K562 (cell line): ENCODE measurements at regions not wholly inside any gene's neighbourhood (a gene's known extent, or its start where the extent isn't known, plus 50 kb on each side); places are given as distances from the start of the nearest gene placed in this dataset.

Experiments
- ATAC-seq: fragments of 200-7000 bp; cut with Tn5 transposase; 3 replicates; pipeline ENCODE4 v1.9.1; 2020; ENCODE audit warnings: moderate library complexity
- BruUV-seq: library from RNA; stranded (reverse); fragments of 400-500 nt; replicated peaks from 2 replicates; lab custom pipeline; 2021; lab: Mats Ljungman, UMichigan
- CTCF ChIA-PET: fragments of 300-600 bp; formaldehyde crosslinking; extraction: SDS; loops from one replicate; lab custom pipeline; 2021; ENCODE audit warnings: low intra/inter-chr PET ratio; lab: Yijun Ruan, JAX
- POLR2A ChIA-PET: fragments of 300-600, 350-650 bp; sonication (Branson Sonifier 250); formaldehyde crosslinking; extraction: SDS; loops from one replicate; lab custom pipeline; 2021; ENCODE audit warnings: antibody characterized with exemption, inconsistent platforms; lab: Yijun Ruan, JAX
- DNase-seq, 4 experiments: peaks; one replicate each; pipeline versions ENCODE4 v3.0.0 to v3.0.0-alpha.2; 2011 to 2018; ENCODE audit warnings: low spot score in 3 of 4, mixed read lengths in 3 of 4; ENCODE audit errors: extremely low read depth in 1 of 4
- FAIRE-seq: peaks from 2 replicates; lab custom pipeline; 2011; peaks lifted over from hg19 to GRCh38; lab: Jason Lieb, UNC
- H2AFZ ChIP-seq: 2 replicates; pipeline ENCODE4 v1.6.0; 2011; ENCODE audit warnings: low read depth, low read length, control low read depth, inconsistent platforms
- H3K27ac ChIP-seq: fragments of 200-600 bp; 3 replicates; pipeline ENCODE4 v1.8.0; 2011; ENCODE audit warnings: low read depth, mild to moderate bottlenecking, control low read depth, inconsistent platforms, low read length, moderate library complexity, mixed read lengths; ENCODE audit errors: extremely low read depth
- H3K27me3 ChIP-seq, 2 experiments: fragments of 300-600 bp in 1 of 2; 2 replicates in 1 of 2; 3 replicates in 1 of 2; pipeline versions ENCODE4 v1.6.0 to v1.8.0; 2011; ENCODE audit warnings: inconsistent platforms in 2 of 2, low read length in 2 of 2, mild to moderate bottlenecking in 1 of 2, mixed read lengths in 1 of 2, moderate library complexity in 1 of 2; ENCODE audit not compliant: control insufficient read depth in 2 of 2, insufficient read depth in 2 of 2
- H3K36me3 ChIP-seq: fragments of 300-600 bp; 3 replicates; pipeline ENCODE4 v1.8.0; 2011; ENCODE audit warnings: mild to moderate bottlenecking, low read length, inconsistent platforms; ENCODE audit not compliant: control insufficient read depth, insufficient read depth
- H3K4me1 ChIP-seq, 2 experiments: fragments of 200-600 bp in 1 of 2; replicated peaks in 1 of 2; 2 replicates in 1 of 2; 3 replicates in 1 of 2; pipeline versions ENCODE4 v1.5.1 to v1.8.0; 2011; ENCODE audit warnings: inconsistent platforms in 2 of 2, low read length in 2 of 2, mild to moderate bottlenecking in 1 of 2, mixed read lengths in 1 of 2, moderate library complexity in 1 of 2; ENCODE audit not compliant: control insufficient read depth in 2 of 2, insufficient read depth in 2 of 2
- H3K4me2 ChIP-seq: 2 replicates; pipeline ENCODE4 v1.6.1; 2011; ENCODE audit warnings: low read length, control low read depth, inconsistent platforms, mixed read lengths; ENCODE audit not compliant: insufficient read depth
- H3K4me3 ChIP-seq: fragments of 200-600 bp; sonication (generic), shearing (Covaris generic); 2 replicates; pipeline ENCODE4 v1.5.1; 2016; ENCODE audit warnings: control low read depth, inconsistent platforms
- H3K79me2 ChIP-seq: fragments of 200-600 bp; 3 replicates; pipeline ENCODE4 v1.8.0; 2011; ENCODE audit warnings: low read length, inconsistent platforms; ENCODE audit not compliant: control insufficient read depth, insufficient read depth
- H3K9ac ChIP-seq, 2 experiments: 2 replicates each; pipeline versions ENCODE4 v1.6.0 to v1.6.1; 2011; ENCODE audit warnings: low read depth in 2 of 2, low read length in 2 of 2, control low read depth in 1 of 2, inconsistent platforms in 1 of 2, mild to moderate bottlenecking in 1 of 2, mixed read lengths in 1 of 2; ENCODE audit not compliant: insufficient read depth in 1 of 2
- H3K9me1 ChIP-seq: one replicate; pipeline ENCODE4 v1.6.0; 2011; ENCODE audit warnings: inconsistent platforms, mild to moderate bottlenecking, low read length, moderate library complexity; ENCODE audit not compliant: control insufficient read depth, insufficient read depth
- H3K9me3 ChIP-seq: replicated peaks from 2 replicates; pipeline ENCODE4 v1.5.1; 2011; ENCODE audit warnings: low read depth, low read length, inconsistent platforms; ENCODE audit not compliant: control insufficient read depth, insufficient read depth
- H4K20me1 ChIP-seq: replicated peaks from 2 replicates; pipeline ENCODE4 v1.6.1; 2011; ENCODE audit warnings: low read length, inconsistent platforms, mixed read lengths; ENCODE audit not compliant: control insufficient read depth, insufficient read depth
- HMGN3 ChIP-seq: IDR thresholded peaks from 2 replicates; pipeline ENCODE4 v1.6.1; 2011; ENCODE audit warnings: borderline replicate concordance, low read depth, mild to moderate bottlenecking, mixed read lengths, low read length; ENCODE audit not compliant: insufficient read length; ENCODE audit errors: extremely low read depth
- TSHZ1 ChIP-seq: fragments of 250-450 bp; sonication (Bioruptor Pico); IDR thresholded peaks from 2 replicates; pipeline ENCODE4 v1.4.0; 2020; ENCODE audit warnings: mild to moderate bottlenecking, moderate library complexity
- ZNF253 ChIP-seq: fragments of 250-450 bp; sonication (Bioruptor Pico); conservative IDR thresholded peaks from 2 replicates; pipeline ENCODE4 v1.6.1; 2021; ENCODE audit warnings: mild to moderate bottlenecking
- ZNF431 ChIP-seq: sonication (generic); formaldehyde crosslinking; IDR thresholded peaks from 2 replicates; pipeline ENCODE4 v1.8.0; 2022; ENCODE audit warnings: mild to moderate bottlenecking, missing genetic modification reagents
- WGBS: fragments of 100-300 bp; shearing (Covaris generic); methylation state at CpG from one replicate; pipeline ENCODE4 v1.1.6; 2016; ENCODE audit warnings: low coverage, mixed read lengths; ENCODE audit not compliant: insufficient coverage; ENCODE audit errors: missing lambda C conversion rate; 5-methylcytosine and 5-hydroxymethylcytosine counted together
- in situ Hi-C: fragments of 300-500 bp; cut with MboI; formaldehyde crosslinking; loops from 4 replicates; pipeline ENCODE4 v1.15.0; 2018; ENCODE audit warnings: inconsistent platforms, mixed read lengths
- intact Hi-C: fragments of 100-400 bp; cut with micrococcal nuclease; formaldehyde crosslinking; loops from 2 replicates; pipeline ENCODE4 v1.14.2; 2022

- no peak for TF ChIP-seq HMGN3
Measured at GRCh38 chr3:88403319-88403718, 253.6 kb downstream of the C3orf38 start (continued).

GRCh38 chr3:88408097-88408496 is 258.3 kb downstream of the C3orf38 start:
- intact Hi-C loops (no loop called here), in situ Hi-C loops (no loop called here)
- H4K20me1 ChIP-seq: no peaks in the 10 kb centered on the region
- WGBS: 0% methylated on average over 1 of the region's 1 CpG
- ChIA-PET CTCF (no interaction called here), POLR2A (no interaction called here)
- DNase-seq (no peak), FAIRE-seq (no peak), ATAC-seq (no peak)
- H2AFZ ChIP-seq: no peak overlapping the region
- H3K4me3 ChIP-seq: no peak overlapping the region
- no peaks in the 10 kb centered on the region for H3K9me3 ChIP-seq
- no peaks in the 10 kb centered on the region for H3K79me2 ChIP-seq
- no TSS peak for BruUV-seq
- no peak overlapping the region for H3K27ac ChIP-seq
- TF ChIP-seq TSHZ1 (CRISPR knock-in tag): no peak
- no peak for TF ChIP-seq ZNF253 (CRISPR knock-in tag)
- no peak for TF ChIP-seq ZNF431 (CRISPR knock-in tag)
- no peak overlapping the region for H3K9ac ChIP-seq
- H3K4me2 ChIP-seq: no peak overlapping the region
- H3K27me3 ChIP-seq: no peaks in the 10 kb centered on the region
- H3K36me3 ChIP-seq: no peaks in the 10 kb centered on the region
- H3K4me1 ChIP-seq: no peaks in the 10 kb centered on the region
- no peaks in the 10 kb centered on the region for H3K9me1 ChIP-seq
